ENCODE measurements at regions not wholly inside any gene's neighbourhood (a gene's known extent, or its start where the extent isn't known, plus 50 kb on each side); places are given as distances from the start of the nearest gene placed in this dataset.
"Not testable (repeated sequence)": the region's sequence is repeated elsewhere in the genome, so short reads cannot be mapped to it uniquely, and the experiment has no call there.

DNA sequence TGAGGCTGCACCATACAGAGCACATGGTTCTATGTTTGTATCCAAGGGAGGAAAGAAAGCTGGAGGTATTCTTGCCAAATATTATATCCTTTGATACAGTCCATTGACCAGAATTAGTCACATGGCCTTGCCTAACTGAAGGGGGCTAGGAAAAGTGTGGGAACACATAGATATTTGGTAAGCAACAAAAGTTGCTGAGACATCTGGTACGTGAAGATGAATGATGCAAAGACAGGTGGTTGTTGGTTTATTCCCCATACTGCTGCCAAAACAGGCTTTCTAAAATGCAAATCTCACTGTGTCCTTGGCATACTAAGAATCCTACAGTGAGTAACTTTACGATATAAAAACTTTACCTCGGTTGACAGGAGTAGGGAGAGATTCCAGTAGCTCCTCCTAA, 162.2 kb downstream of the VGLL3 start:
- H3K27ac ChIP-seq = no peak overlapping the region
- H3K36me3 ChIP-seq = no peaks in the 10 kb centered on the region
- no peaks in the 10 kb centered on the region for H3K79me2 ChIP-seq (ENCODE audit: low read depth)
- TF ChIP-seq EZH2phosphoT487 (IDR thresholded peaks at IDR 0.05) = no peak
- TF ChIP-seq, protein P1, sequence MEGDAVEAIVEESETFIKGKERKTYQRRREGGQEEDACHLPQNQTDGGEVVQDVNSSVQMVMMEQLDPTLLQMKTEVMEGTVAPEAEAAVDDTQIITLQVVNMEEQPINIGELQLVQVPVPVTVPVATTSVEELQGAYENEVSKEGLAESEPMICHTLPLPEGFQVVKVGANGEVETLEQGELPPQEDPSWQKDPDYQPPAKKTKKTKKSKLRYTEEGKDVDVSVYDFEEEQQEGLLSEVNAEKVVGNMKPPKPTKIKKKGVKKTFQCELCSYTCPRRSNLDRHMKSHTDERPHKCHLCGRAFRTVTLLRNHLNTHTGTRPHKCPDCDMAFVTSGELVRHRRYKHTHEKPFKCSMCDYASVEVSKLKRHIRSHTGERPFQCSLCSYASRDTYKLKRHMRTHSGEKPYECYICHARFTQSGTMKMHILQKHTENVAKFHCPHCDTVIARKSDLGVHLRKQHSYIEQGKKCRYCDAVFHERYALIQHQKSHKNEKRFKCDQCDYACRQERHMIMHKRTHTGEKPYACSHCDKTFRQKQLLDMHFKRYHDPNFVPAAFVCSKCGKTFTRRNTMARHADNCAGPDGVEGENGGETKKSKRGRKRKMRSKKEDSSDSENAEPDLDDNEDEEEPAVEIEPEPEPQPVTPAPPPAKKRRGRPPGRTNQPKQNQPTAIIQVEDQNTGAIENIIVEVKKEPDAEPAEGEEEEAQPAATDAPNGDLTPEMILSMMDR (IDR thresholded peaks at IDR 0.05) = no peak
- no peak for TF ChIP-seq EZH2 (IDR thresholded peaks at IDR 0.05)
- H4K20me1 ChIP-seq (ENCODE audit: low read depth) = no peaks in the 10 kb centered on the region
- no peaks in the 10 kb centered on the region for H3F3A ChIP-seq (ENCODE audit: low read depth)
- Mint-ChIP-seq H3K27ac (no peak overlapping the region), H3K4me1 (peaks cover 3% of the 10 kb centered on the region), H3K27me3 (ENCODE audit: insufficient read depth, low read depth) (no peaks in the 10 kb centered on the region), H3K36me3 (no peaks in the 10 kb centered on the region), H3K4me3 (no peak overlapping the region), H3K9me3 (peaks cover 2% of the 10 kb centered on the region)
- H3K4me1 ChIP-seq = peaks cover 6% of the 10 kb centered on the region
- H3K27me3 ChIP-seq = no peaks in the 10 kb centered on the region
- H3K9me3 ChIP-seq (ENCODE audit: low read depth) = no peaks in the 10 kb centered on the region
- H3K4me2 ChIP-seq = no peak overlapping the region
- H3K9ac ChIP-seq = no peak overlapping the region
- H3K4me3 ChIP-seq = no peak overlapping the region
- H2AFZ ChIP-seq (replicated peaks) = peak overlapping the region; percentile 0
- DNase-seq (ENCODE audit: low spot score) = no peak

DNA sequence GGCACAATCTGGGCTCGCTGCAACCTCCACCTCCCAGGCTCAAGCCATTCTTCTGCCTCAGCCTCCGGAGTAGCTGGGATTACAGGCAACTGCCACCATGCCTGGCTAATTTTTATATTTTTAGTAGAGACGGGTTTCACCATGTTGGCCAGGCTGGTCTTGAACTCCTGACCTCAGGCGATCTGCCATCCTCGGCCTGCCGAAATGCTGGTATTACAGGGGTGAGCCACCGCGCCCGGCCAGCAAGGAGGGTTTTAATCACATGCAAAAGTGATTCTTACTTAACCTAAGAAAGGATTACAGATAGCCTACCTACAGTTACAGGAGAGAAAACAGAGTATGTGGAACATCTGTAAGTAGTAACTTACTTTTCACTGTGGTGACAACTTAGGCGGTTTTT, 163.4 kb downstream of the VGLL3 start:
- not testable (repeated sequence) for H3K27ac Mint-ChIP-seq; DNase-seq (ENCODE audit: low spot score); H3K9me3 ChIP-seq (ENCODE audit: low read depth); H3F3A ChIP-seq (ENCODE audit: low read depth); H3K4me2 ChIP-seq; H3K4me1 ChIP-seq; H3K4me3 Mint-ChIP-seq; H3K4me3 ChIP-seq; H3K27me3 ChIP-seq; H3K9ac ChIP-seq; H3K36me3 Mint-ChIP-seq; H3K27me3 Mint-ChIP-seq (ENCODE audit: insufficient read depth, low read depth); H2AFZ ChIP-seq (replicated peaks); H4K20me1 ChIP-seq (ENCODE audit: low read depth); H3K79me2 ChIP-seq (ENCODE audit: low read depth); H3K9me3 Mint-ChIP-seq; H3K4me1 Mint-ChIP-seq; H3K36me3 ChIP-seq; H3K27ac ChIP-seq

DNA sequence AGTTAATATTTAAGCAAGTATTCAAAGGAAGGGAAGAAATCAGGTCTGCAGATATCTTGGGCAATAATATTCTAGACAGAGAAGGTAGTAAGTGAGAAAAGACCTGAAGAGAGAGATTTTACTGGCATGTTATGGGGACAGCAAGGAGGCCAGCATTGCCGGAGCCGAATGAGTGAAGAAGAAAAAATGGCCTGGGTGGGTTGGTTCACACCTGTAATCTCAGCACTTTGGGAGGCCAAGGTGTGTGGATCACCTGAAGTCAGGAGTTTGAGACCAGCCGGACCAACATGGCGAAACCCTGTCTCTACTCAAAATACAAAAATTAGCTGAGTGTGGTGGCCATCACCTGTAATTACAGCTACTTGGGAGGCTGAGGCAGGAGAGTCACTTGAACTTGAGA, 164.7 kb downstream of the VGLL3 start:
- Histone ChIP-seq H3F3A (ENCODE audit: low read depth) (no peaks in the 10 kb centered on the region), H3K9ac (no peak overlapping the region), H3K36me3 (no peaks in the 10 kb centered on the region), H3K27me3 (no peaks in the 10 kb centered on the region), H3K9me3 (ENCODE audit: low read depth) (no peaks in the 10 kb centered on the region), H2AFZ (replicated peaks) (no peak overlapping the region), H3K4me2 (no peak overlapping the region), H3K4me3 (no peak overlapping the region), H3K4me1 (no peaks in the 10 kb centered on the region), H3K27ac (no peak overlapping the region), H3K79me2 (ENCODE audit: low read depth) (no peaks in the 10 kb centered on the region), H4K20me1 (ENCODE audit: low read depth) (no peaks in the 10 kb centered on the region)
- no peak overlapping the region for H3K4me3 Mint-ChIP-seq
- H3K36me3 Mint-ChIP-seq = no peaks in the 10 kb centered on the region
- H3K27ac Mint-ChIP-seq = no peak overlapping the region
- DNase-seq (ENCODE audit: low spot score) = no peak
- peaks cover 6% of the 10 kb centered on the region for H3K9me3 Mint-ChIP-seq
- TF ChIP-seq EZH2phosphoT487 (IDR thresholded peaks at IDR 0.05) (no peak), EZH2 (IDR thresholded peaks at IDR 0.05) (no peak)
- TF ChIP-seq, protein P1 (IDR thresholded peaks at IDR 0.05) = no peak
- H3K27me3 Mint-ChIP-seq (ENCODE audit: insufficient read depth, low read depth) = no peaks in the 10 kb centered on the region
- peaks cover 3% of the 10 kb centered on the region for H3K4me1 Mint-ChIP-seq

DNA sequence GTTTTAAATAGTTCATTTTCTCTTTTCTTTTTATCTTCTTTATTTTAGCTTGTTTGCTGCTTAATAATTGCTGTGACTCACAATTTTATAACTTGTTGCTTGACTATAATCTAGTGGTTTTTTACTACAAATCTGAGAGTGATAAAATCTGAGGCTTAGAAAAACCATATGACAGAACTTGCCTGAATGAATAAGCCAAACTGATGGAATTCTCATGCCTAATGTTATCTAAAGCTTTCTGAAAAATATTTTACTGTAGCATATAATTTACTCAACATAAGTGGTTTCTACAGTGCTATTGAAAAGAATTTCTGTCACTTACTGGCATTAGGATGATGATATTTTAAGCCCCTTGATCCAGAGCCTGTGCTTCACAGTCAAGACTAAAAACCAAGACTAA, 175.1 kb downstream of the VGLL3 start:
- Mint-ChIP-seq H3K36me3 (no peaks in the 10 kb centered on the region), H3K27me3 (ENCODE audit: insufficient read depth, low read depth) (no peaks in the 10 kb centered on the region), H3K27ac (no peak overlapping the region), H3K4me3 (no peak overlapping the region), H3K9me3 (no peaks in the 10 kb centered on the region), H3K4me1 (peaks cover 20% of the 10 kb centered on the region)
- Histone ChIP-seq H3K79me2 (ENCODE audit: low read depth) (no peaks in the 10 kb centered on the region), H3K27ac (no peak overlapping the region), H3K4me3 (no peak overlapping the region), H3K4me2 (no peak overlapping the region), H3K9ac (no peak overlapping the region), H3K27me3 (no peaks in the 10 kb centered on the region), H3K4me1 (peaks cover 13% of the 10 kb centered on the region), H4K20me1 (ENCODE audit: low read depth) (no peaks in the 10 kb centered on the region), H3K9me3 (ENCODE audit: low read depth) (no peaks in the 10 kb centered on the region), H3K36me3 (no peaks in the 10 kb centered on the region), H2AFZ (replicated peaks) (no peak overlapping the region), H3F3A (ENCODE audit: low read depth) (peaks cover 3% of the 10 kb centered on the region)
- TF ChIP-seq, protein P1 (IDR thresholded peaks at IDR 0.05) = no peak
- no peak for TF ChIP-seq EZH2 (IDR thresholded peaks at IDR 0.05)
- no peak for TF ChIP-seq EZH2phosphoT487 (IDR thresholded peaks at IDR 0.05)
- DNase-seq (ENCODE audit: low spot score) = no peak
